GM23248 (cell line): ENCODE measurements at regions not wholly inside any gene's neighbourhood (a gene's known extent, or its start where the extent isn't known, plus 50 kb on each side); places are given as distances from the start of the nearest gene placed in this dataset.
"Not testable (repeated sequence)": the region's sequence is repeated elsewhere in the genome, so short reads cannot be mapped to it uniquely, and the experiment has no call there.

ENCODE experiments used
- EZH2 ChIP-seq: fragments of 200-600 bp; sonication (generic); IDR thresholded peaks from 2 replicates; pipeline ENCODE4 v1.6.1; 2018; ENCODE audit warnings: antibody characterized with exemption, mild to moderate bottlenecking; ENCODE audit not compliant: insufficient read depth, poor library complexity, severe bottlenecking
- EZH2phosphoT487 ChIP-seq: fragments of 200-600 bp; sonication (generic); IDR thresholded peaks from 2 replicates; pipeline ENCODE4 v1.6.1; 2018; ENCODE audit warnings: antibody characterized with exemption, moderate library complexity, mild to moderate bottlenecking, low read depth; ENCODE audit not compliant: insufficient read depth

- TF ChIP-seq EZH2, EZH2phosphoT487: not testable (repeated sequence)
Measured at GRCh38 chr22:23393199-23393598, 186.9 kb downstream of the IGLL1 start.
